Osteocyte (in vitro differentiated cells): ENCODE measurements at regions not wholly inside any gene's neighbourhood (a gene's known extent, or its start where the extent isn't known, plus 50 kb on each side); places are given as distances from the start of the nearest gene placed in this dataset.
A peak's percentile ranks its signal among the peaks of the same experiment; 100 is the strongest.

Experiments used
- DNase-seq: peaks from one replicate; pipeline ENCODE4 v3.0.0; 2021; ENCODE audit warnings: mixed read lengths; ENCODE audit not compliant: unreplicated experiment; ENCODE audit errors: extremely low spot score
- H3K27ac Mint-ChIP-seq: one replicate; pipeline ENCODE4 v1.8.0; 2021; ENCODE audit warnings: mild to moderate bottlenecking, mixed read lengths; ENCODE audit not compliant: unreplicated experiment
- H3K27me3 Mint-ChIP-seq: one replicate; pipeline ENCODE4 v1.8.0; 2021; ENCODE audit warnings: mixed read lengths; ENCODE audit not compliant: unreplicated experiment
- H3K36me3 Mint-ChIP-seq: one replicate; pipeline ENCODE4 v1.8.0; 2021; ENCODE audit warnings: mixed read lengths; ENCODE audit not compliant: unreplicated experiment
- H3K4me1 Mint-ChIP-seq: one replicate; pipeline ENCODE4 v1.8.0; 2021; ENCODE audit warnings: mixed read lengths; ENCODE audit not compliant: unreplicated experiment
- H3K4me3 Mint-ChIP-seq: one replicate; pipeline ENCODE4 v1.8.0; 2021; ENCODE audit warnings: mild to moderate bottlenecking, moderate library complexity, mixed read lengths; ENCODE audit not compliant: unreplicated experiment
- H3K9me3 Mint-ChIP-seq: one replicate; pipeline ENCODE4 v1.8.0; 2021; ENCODE audit warnings: mixed read lengths; ENCODE audit not compliant: unreplicated experiment
- TF ChIP-seq, protein P1 (sequence below): fragments of 200-600 bp; sonication (generic); IDR thresholded peaks from 2 replicates; pipeline ENCODE4 v1.5.0; 2021; ENCODE audit warnings: antibody characterized with exemption, mild to moderate bottlenecking, moderate library complexity

DNA sequence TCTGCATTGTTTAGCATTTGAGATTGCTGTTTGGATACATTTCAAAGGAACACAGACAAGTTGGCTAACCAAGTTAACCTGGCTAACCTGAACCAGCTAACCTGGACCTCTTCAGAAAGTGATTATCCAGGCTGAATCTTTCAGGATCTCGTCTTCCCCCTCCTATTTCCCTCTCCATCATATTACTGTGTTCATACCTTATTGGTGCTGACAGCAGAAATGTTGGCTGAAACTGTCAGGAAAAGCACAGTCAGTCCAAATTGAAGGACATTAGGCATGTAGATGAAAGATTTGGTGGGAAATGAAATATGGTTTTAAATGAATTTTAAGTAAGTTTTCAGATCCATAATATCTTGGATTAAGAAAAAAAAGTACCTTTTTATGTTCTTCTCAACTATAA lies 92.5 kb upstream of the NEUROD1 start:
- Mint-ChIP-seq H3K9me3 (peaks cover 10% of the 10 kb centered on the region), H3K27me3 (no peaks in the 10 kb centered on the region), H3K4me3 (no peak overlapping the region), H3K4me1 (peaks cover 17% of the 10 kb centered on the region), H3K27ac (no peak overlapping the region), H3K36me3 (no peaks in the 10 kb centered on the region)
- no peak for DNase-seq
- TF ChIP-seq, protein P1, sequence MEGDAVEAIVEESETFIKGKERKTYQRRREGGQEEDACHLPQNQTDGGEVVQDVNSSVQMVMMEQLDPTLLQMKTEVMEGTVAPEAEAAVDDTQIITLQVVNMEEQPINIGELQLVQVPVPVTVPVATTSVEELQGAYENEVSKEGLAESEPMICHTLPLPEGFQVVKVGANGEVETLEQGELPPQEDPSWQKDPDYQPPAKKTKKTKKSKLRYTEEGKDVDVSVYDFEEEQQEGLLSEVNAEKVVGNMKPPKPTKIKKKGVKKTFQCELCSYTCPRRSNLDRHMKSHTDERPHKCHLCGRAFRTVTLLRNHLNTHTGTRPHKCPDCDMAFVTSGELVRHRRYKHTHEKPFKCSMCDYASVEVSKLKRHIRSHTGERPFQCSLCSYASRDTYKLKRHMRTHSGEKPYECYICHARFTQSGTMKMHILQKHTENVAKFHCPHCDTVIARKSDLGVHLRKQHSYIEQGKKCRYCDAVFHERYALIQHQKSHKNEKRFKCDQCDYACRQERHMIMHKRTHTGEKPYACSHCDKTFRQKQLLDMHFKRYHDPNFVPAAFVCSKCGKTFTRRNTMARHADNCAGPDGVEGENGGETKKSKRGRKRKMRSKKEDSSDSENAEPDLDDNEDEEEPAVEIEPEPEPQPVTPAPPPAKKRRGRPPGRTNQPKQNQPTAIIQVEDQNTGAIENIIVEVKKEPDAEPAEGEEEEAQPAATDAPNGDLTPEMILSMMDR: no peak

DNA sequence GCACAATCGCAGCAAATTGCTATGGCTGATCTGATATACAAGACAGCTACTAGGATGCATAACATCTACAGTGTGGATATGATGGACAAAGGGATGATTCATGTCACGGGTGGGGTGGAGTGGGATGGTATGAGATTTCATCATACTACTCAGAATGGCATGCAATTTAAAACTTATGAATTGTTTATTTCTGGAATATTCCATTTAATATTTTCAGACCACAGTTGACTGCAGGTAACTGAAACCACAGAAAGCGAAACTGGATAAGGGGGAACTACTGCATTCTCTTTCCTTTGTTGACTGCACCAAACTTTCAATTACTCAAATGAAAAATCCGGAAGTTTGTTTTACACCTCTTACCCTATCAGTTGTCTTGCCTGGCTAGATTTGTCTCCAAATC lies 94.4 kb upstream of the NEUROD1 start:
- no peak for DNase-seq
- Mint-ChIP-seq H3K36me3 (no peaks in the 10 kb centered on the region), H3K9me3 (peaks cover 10% of the 10 kb centered on the region), H3K27ac (peak overlapping the region; percentile 23), H3K4me3 (no peak overlapping the region), H3K4me1 (peaks cover 34% of the 10 kb centered on the region), H3K27me3 (no peaks in the 10 kb centered on the region)
- TF ChIP-seq, protein P1: no peak

DNA sequence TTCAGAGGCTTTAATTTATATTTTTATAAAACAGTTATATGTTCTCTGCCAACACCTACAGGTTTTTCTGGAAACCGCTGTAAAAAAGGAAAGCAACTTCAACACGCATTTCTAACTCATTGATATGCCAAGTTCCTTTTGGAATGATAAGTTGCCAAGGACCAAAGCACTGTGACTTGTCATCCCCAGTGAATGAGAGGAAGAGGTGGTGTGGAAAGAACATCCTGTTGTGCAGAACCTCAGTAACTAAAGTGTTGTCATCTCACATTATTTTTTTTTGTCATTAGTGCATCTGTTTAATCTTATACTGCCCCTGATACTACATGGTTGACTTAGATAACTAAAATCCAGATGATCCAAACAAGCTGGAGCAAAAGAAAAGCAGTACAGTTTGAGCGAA lies 96.0 kb upstream of the NEUROD1 start:
- H3K4me1 Mint-ChIP-seq: peaks cover 51% of the 10 kb centered on the region
- no peak overlapping the region for H3K27ac Mint-ChIP-seq
- H3K9me3 Mint-ChIP-seq: peaks cover 10% of the 10 kb centered on the region
- H3K36me3 Mint-ChIP-seq: no peaks in the 10 kb centered on the region
- H3K27me3 Mint-ChIP-seq: no peaks in the 10 kb centered on the region
- no peak overlapping the region for H3K4me3 Mint-ChIP-seq
- no peak for DNase-seq
- TF ChIP-seq, protein P1: no peak

DNA sequence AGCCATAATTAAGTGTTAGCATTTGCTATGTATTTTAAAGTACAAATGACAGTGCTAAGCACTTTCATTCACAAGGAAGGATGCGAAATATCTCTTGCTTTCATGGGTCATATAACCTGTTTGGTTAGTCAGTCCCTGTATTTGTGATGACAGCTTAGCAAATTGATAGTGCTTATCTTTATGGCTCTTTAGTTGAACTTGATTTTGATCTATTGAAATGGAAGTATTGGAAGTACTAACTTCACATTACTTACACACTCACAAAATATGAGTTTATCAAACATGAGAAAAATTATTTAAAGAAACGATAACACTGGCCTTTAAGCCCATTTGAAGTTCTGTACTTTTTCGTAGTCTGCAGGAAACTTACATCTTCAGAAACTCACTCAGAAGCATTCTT lies 97.4 kb upstream of the NEUROD1 start:
- Mint-ChIP-seq H3K4me3 (no peak overlapping the region), H3K4me1 (peaks cover 61% of the 10 kb centered on the region), H3K36me3 (no peaks in the 10 kb centered on the region), H3K27me3 (no peaks in the 10 kb centered on the region), H3K9me3 (peaks cover 10% of the 10 kb centered on the region), H3K27ac (peak overlapping the region; percentile 24)
- DNase-seq: no peak
- TF ChIP-seq, protein P1: no peak

DNA sequence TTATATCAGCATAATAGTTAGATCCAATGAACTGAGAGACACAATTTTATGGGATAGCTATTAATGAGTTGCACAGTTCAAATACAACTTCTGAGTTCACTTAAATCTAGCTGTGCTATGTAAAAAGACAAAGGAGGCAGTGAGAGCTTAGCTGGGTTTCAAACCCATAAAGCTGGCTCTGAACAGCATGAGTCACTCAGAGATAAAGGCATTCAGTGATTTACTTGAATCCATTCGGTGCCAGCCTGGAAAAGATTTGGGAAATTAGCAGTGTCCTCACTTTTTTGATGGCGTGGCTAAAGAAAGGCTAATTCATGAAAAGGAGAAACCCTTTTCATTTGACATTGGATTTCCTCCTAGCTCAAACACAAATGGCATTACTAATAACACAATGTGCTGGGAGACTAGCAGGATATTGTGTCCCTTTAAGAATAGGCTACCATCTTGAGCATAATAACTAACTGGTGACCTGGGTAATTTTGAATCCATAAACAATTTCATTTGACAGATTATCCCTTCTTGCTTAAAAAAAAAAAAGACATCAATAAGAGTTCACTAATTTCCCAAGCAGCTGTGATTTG lies 98.4 kb upstream of the NEUROD1 start:
- Mint-ChIP-seq H3K27ac (peak overlapping the region; percentile 93), H3K4me1 (peaks cover 70% of the 10 kb centered on the region), H3K9me3 (peaks cover 3% of the 10 kb centered on the region), H3K36me3 (no peaks in the 10 kb centered on the region), H3K4me3 (no peak overlapping the region), H3K27me3 (no peaks in the 10 kb centered on the region)
- TF ChIP-seq, protein P1: no peak
- no peak for DNase-seq
